ENCODE measurements at regions not wholly inside any gene's neighbourhood (a gene's known extent, or its start where the extent isn't known, plus 50 kb on each side); places are given as distances from the start of the nearest gene placed in this dataset.

DNA sequence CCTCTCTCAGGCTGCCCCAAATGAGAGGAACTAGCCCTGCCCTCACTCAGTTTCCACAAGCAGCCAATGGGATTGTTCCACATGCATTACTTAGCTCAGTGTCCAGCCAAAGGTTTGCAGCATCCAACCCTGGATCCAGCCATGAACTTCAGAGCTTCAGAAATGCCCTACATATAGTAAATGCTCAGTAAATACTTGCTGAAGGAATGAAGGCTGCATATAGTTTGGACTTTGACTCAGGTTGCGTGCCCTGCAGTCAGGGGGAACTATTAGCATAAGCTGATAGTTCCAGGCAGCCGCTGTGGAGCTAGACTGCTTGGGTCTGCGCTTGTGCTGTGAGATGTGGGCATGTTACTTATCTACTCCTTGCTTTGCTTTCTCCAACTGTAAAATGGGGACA lies 64.8 kb downstream of the NENF start:
- no peak for TF ChIP-seq EZH2phosphoT487 (IDR thresholded peaks at IDR 0.05; ENCODE audit: insufficient read depth, low read depth)
- no peak for TF ChIP-seq EZH2 (IDR thresholded peaks at IDR 0.05; ENCODE audit: insufficient read depth, poor library complexity, severe bottlenecking)
